OCI-LY1 (cell line): ENCODE measurements at regions not wholly inside any gene's neighbourhood (a gene's known extent, or its start where the extent isn't known, plus 50 kb on each side); places are given as distances from the start of the nearest gene placed in this dataset.

ENCODE experiments used
- H2AFZ ChIP-seq: fragments of 200-600 bp; sonication (generic), shearing (Covaris generic); 2 replicates; pipeline ENCODE4 v1.6.0; 2014; ENCODE audit warnings: antibody characterized with exemption, mild to moderate bottlenecking, low read length
- H3F3A ChIP-seq: fragments of 200-600 bp; sonication (generic), shearing (Covaris generic); 2 replicates; pipeline ENCODE4 v1.6.0; 2014; ENCODE audit warnings: mild to moderate bottlenecking, antibody characterized with exemption, low read length, moderate library complexity; ENCODE audit not compliant: insufficient read depth
- H3K27ac ChIP-seq: fragments of 200-600 bp; sonication (generic); 2 replicates; pipeline ENCODE4 v1.5.1; 2014; ENCODE audit warnings: low read length, mixed run types, mild to moderate bottlenecking, low read depth; ENCODE audit not compliant: poor library complexity, severe bottlenecking
- H3K27me3 ChIP-seq: fragments of 200-600 bp; sonication (generic); 2 replicates; pipeline ENCODE4 v1.6.0; 2014; ENCODE audit warnings: antibody characterized with exemption, mild to moderate bottlenecking, low read length, moderate library complexity; ENCODE audit not compliant: insufficient read depth
- H3K36me3 ChIP-seq: fragments of 200-600 bp; sonication (generic); 2 replicates; pipeline ENCODE4 v1.6.1; 2014; ENCODE audit warnings: mild to moderate bottlenecking, antibody characterized with exemption, low read length, moderate library complexity, mixed read lengths; ENCODE audit not compliant: insufficient read depth
- H3K4me1 ChIP-seq: fragments of 200-600 bp; sonication (generic); 2 replicates; pipeline ENCODE4 v1.5.1; 2014; ENCODE audit warnings: mild to moderate bottlenecking, low read length, moderate library complexity; ENCODE audit not compliant: insufficient read depth, severe bottlenecking
- H3K4me2 ChIP-seq: fragments of 200-600 bp; sonication (generic), shearing (Covaris generic); 2 replicates; pipeline ENCODE4 v1.6.1; 2014; ENCODE audit warnings: low read length
- H3K4me3 ChIP-seq: fragments of 200-600 bp; sonication (generic); 2 replicates; pipeline ENCODE4 v1.5.1; 2014; ENCODE audit warnings: low read length, low read depth, mild to moderate bottlenecking, mixed read lengths; ENCODE audit not compliant: poor library complexity, severe bottlenecking
- H3K79me2 ChIP-seq: fragments of 200-600 bp; shearing (Covaris generic); 2 replicates; pipeline ENCODE4 v1.6.1; 2016; ENCODE audit warnings: mixed run types, low read length, mixed read lengths; ENCODE audit not compliant: insufficient read depth
- H3K9ac ChIP-seq: fragments of 200-600 bp; sonication (generic), shearing (Covaris generic); 2 replicates; pipeline ENCODE4 v1.6.1; 2014; ENCODE audit warnings: mild to moderate bottlenecking, low read length, mixed read lengths
- H3K9me2 ChIP-seq: fragments of 200-600 bp; sonication (generic), shearing (Covaris generic); 2 replicates; pipeline ENCODE4 v1.6.1; 2014; ENCODE audit warnings: low read depth, mild to moderate bottlenecking, low read length, mixed read lengths
- H3K9me3 ChIP-seq: fragments of 200-600 bp; shearing (Covaris generic); 2 replicates; pipeline ENCODE4 v1.6.1; 2014; ENCODE audit warnings: low read length, mixed read lengths
- H4K20me1 ChIP-seq: fragments of 200-600 bp; sonication (generic), shearing (Covaris generic); 2 replicates; pipeline ENCODE4 v1.6.0; 2016; ENCODE audit warnings: mild to moderate bottlenecking, low read length; ENCODE audit not compliant: insufficient read depth
- CTCF ChIP-seq: fragments of 200-600 bp; sonication (generic), shearing (Covaris generic); IDR thresholded peaks from 2 replicates; pipeline ENCODE4 v1.5.1; 2017; ENCODE audit warnings: mild to moderate bottlenecking, antibody characterized with exemption, low read length, moderate library complexity, mixed read lengths
- EZH2 ChIP-seq: fragments of 200-600 bp; sonication (generic), shearing (Covaris generic); IDR thresholded peaks from 2 replicates; pipeline ENCODE4 v1.8.0; 2017; ENCODE audit warnings: borderline replicate concordance, mixed run types, mild to moderate bottlenecking, antibody characterized with exemption, low read length, moderate library complexity, mixed read lengths

GRCh38 chr13:34308725-34309124 lies 490.8 kb downstream of the RFC3 start:
- Histone ChIP-seq H3K4me1 (no peaks in the 10 kb centered on the region), H4K20me1 (no peaks in the 10 kb centered on the region), H3K9ac (no peak overlapping the region), H3K9me2 (no peaks in the 10 kb centered on the region), H3K4me2 (no peak overlapping the region), H3K27ac (no peak overlapping the region), H3K27me3 (no peaks in the 10 kb centered on the region), H3K9me3 (no peaks in the 10 kb centered on the region), H3K4me3 (no peak overlapping the region), H3K36me3 (no peaks in the 10 kb centered on the region), H3K79me2 (no peaks in the 10 kb centered on the region), H2AFZ (no peak overlapping the region), H3F3A (no peaks in the 10 kb centered on the region)
- TF ChIP-seq CTCF, result no peak

GRCh38 chr13:34310539-34310938 lies 492.6 kb downstream of the RFC3 start:
- Histone ChIP-seq H3K9me2 (no peaks in the 10 kb centered on the region), H4K20me1 (no peaks in the 10 kb centered on the region), H2AFZ (no peak overlapping the region), H3K36me3 (no peaks in the 10 kb centered on the region), H3K9me3 (no peaks in the 10 kb centered on the region), H3K27ac (no peak overlapping the region), H3K27me3 (no peaks in the 10 kb centered on the region), H3K4me3 (no peak overlapping the region), H3K4me1 (no peaks in the 10 kb centered on the region), H3K9ac (no peak overlapping the region), H3K79me2 (no peaks in the 10 kb centered on the region), H3K4me2 (no peak overlapping the region), H3F3A (no peaks in the 10 kb centered on the region)
- TF ChIP-seq EZH2 (no peak), CTCF (no peak)

GRCh38 chr13:34311251-34311650 lies 493.3 kb downstream of the RFC3 start:
- Histone ChIP-seq H3K4me1 (no peaks in the 10 kb centered on the region), H3K9me3 (no peaks in the 10 kb centered on the region)

More at GRCh38 chr13:34311251-34311650, 493.3 kb downstream of the RFC3 start:
- Histone ChIP-seq H3K27ac (no peak overlapping the region), H3F3A (no peaks in the 10 kb centered on the region), H3K36me3 (no peaks in the 10 kb centered on the region), H2AFZ (no peak overlapping the region), H3K4me3 (no peak overlapping the region), H4K20me1 (no peaks in the 10 kb centered on the region), H3K27me3 (no peaks in the 10 kb centered on the region), H3K9me2 (no peaks in the 10 kb centered on the region), H3K79me2 (no peaks in the 10 kb centered on the region), H3K9ac (no peak overlapping the region), H3K4me2 (no peak overlapping the region)
- TF ChIP-seq EZH2, result no peak
- TF ChIP-seq CTCF, result no peak
